SK-N-SH treated with all-trans-retinoic acid at 6 μM for 48 hours (cell line): ENCODE measurements at regions not wholly inside any gene's neighbourhood (a gene's known extent, or its start where the extent isn't known, plus 50 kb on each side); places are given as distances from the start of the nearest gene placed in this dataset.

ENCODE experiments used
- ATAC-seq: fragments of 200-7000 bp; cut with Tn5 transposase; 3 replicates; pipeline ENCODE4 v1.9.1; 2020; ENCODE audit warnings: mild to moderate bottlenecking, moderate library complexity
- ARNTL ChIP-seq: fragments of 450-650 bp; formaldehyde crosslinking; IDR thresholded peaks from 2 replicates; pipeline ENCODE4 v1.5.0; 2020; ENCODE audit warnings: low read depth, mild to moderate bottlenecking, moderate library complexity, borderline replicate concordance
- BACH2 ChIP-seq: fragments of 250-450 bp; sonication (Bioruptor Pico); IDR thresholded peaks from 2 replicates; pipeline ENCODE4 v1.9.0; 2021; ENCODE audit warnings: mild to moderate bottlenecking, borderline replicate concordance
- CREB5 ChIP-seq: fragments of 250-450 bp; sonication (Bioruptor Pico); IDR thresholded peaks from 2 replicates; pipeline ENCODE4 v1.5.1; 2020; ENCODE audit warnings: low read depth, mild to moderate bottlenecking, moderate library complexity
- CSDC2 ChIP-seq: fragments of 250-450 bp; sonication (Bioruptor Pico); IDR thresholded peaks from 2 replicates; pipeline ENCODE4 v1.5.0; 2020; ENCODE audit warnings: mild to moderate bottlenecking, moderate library complexity
- CSRNP3 ChIP-seq: fragments of 250-450 bp; sonication (Bioruptor Pico); IDR thresholded peaks from 2 replicates; pipeline ENCODE4 v1.5.1; 2021; ENCODE audit warnings: mild to moderate bottlenecking, moderate library complexity
- GLIS3 ChIP-seq: fragments of 250-450 bp; sonication (Bioruptor Pico); IDR thresholded peaks from 2 replicates; pipeline ENCODE4 v1.5.0; 2020; ENCODE audit warnings: mild to moderate bottlenecking, moderate library complexity
- ISL1 ChIP-seq: fragments of 250-450 bp; sonication (Bioruptor Pico); IDR thresholded peaks from 2 replicates; pipeline ENCODE4 v2.1.2; 2022; ENCODE audit warnings: mild to moderate bottlenecking, moderate library complexity
- PATZ1 ChIP-seq: fragments of 250-450 bp; sonication (Bioruptor Pico); IDR thresholded peaks from 2 replicates; pipeline ENCODE4 v1.8.0; 2020; ENCODE audit warnings: mild to moderate bottlenecking, moderate library complexity, borderline replicate concordance
- POU6F1 ChIP-seq: fragments of 250-450 bp; sonication (Bioruptor Pico); IDR thresholded peaks from 2 replicates; pipeline ENCODE4 v1.8.0; 2021; ENCODE audit warnings: low read depth, mild to moderate bottlenecking, moderate library complexity, borderline replicate concordance
- PPARA ChIP-seq: fragments of 250-450 bp; sonication (Bioruptor Pico); IDR thresholded peaks from 2 replicates; pipeline ENCODE4 v1.5.0; 2020; ENCODE audit warnings: mild to moderate bottlenecking, borderline replicate concordance
- RARB ChIP-seq: fragments of 250-450 bp; sonication (Bioruptor Pico); IDR thresholded peaks from 2 replicates; pipeline ENCODE4 v1.8.0; 2021; ENCODE audit warnings: mild to moderate bottlenecking, moderate library complexity
- SNAI2 ChIP-seq: fragments of 250-450 bp; sonication (Bioruptor Pico); IDR thresholded peaks from 2 replicates; pipeline ENCODE4 v1.5.0; 2020; ENCODE audit warnings: mild to moderate bottlenecking, moderate library complexity
- TCF4 ChIP-seq: fragments of 250-450 bp; sonication (Bioruptor Pico); IDR thresholded peaks from 2 replicates; pipeline ENCODE4 v1.8.0; 2021; ENCODE audit warnings: mild to moderate bottlenecking, moderate library complexity, borderline replicate concordance
- TOX ChIP-seq: fragments of 250-450 bp; sonication (Bioruptor Pico); IDR thresholded peaks from 2 replicates; pipeline ENCODE4 v1.8.0; 2021; ENCODE audit warnings: mild to moderate bottlenecking, moderate library complexity, borderline replicate concordance
- TSHZ2 ChIP-seq: fragments of 250-450 bp; sonication (Bioruptor Pico); IDR thresholded peaks from 2 replicates; pipeline ENCODE4 v1.5.0; 2020; ENCODE audit warnings: mild to moderate bottlenecking, moderate library complexity
- ZC3H10 ChIP-seq: fragments of 250-450 bp; sonication (Bioruptor Pico); IDR thresholded peaks from 2 replicates; pipeline ENCODE4 v1.5.1; 2021; ENCODE audit warnings: mild to moderate bottlenecking, moderate library complexity
- ZFP3 ChIP-seq: fragments of 250-450 bp; sonication (Bioruptor Pico); IDR thresholded peaks from 2 replicates; pipeline ENCODE4 v1.5.0; 2020; ENCODE audit warnings: mild to moderate bottlenecking, moderate library complexity
- ZFP30 ChIP-seq: fragments of 450-650 bp; formaldehyde crosslinking; IDR thresholded peaks from 2 replicates; pipeline ENCODE4 v1.5.0; 2022; ENCODE audit warnings: mild to moderate bottlenecking, moderate library complexity
- ZNF565 ChIP-seq: fragments of 450-650 bp; formaldehyde crosslinking; conservative IDR thresholded peaks from 2 replicates; pipeline ENCODE4 v1.5.0; 2020; ENCODE audit warnings: low read depth, mild to moderate bottlenecking, moderate library complexity
- ZNF70 ChIP-seq: fragments of 450-650 bp; formaldehyde crosslinking; IDR thresholded peaks from 2 replicates; pipeline ENCODE4 v1.5.0; 2020; ENCODE audit warnings: mild to moderate bottlenecking, moderate library complexity
- ZNF8 ChIP-seq: fragments of 450-650 bp; formaldehyde crosslinking; IDR thresholded peaks from 2 replicates; pipeline ENCODE4 v1.5.0; 2020; ENCODE audit warnings: mild to moderate bottlenecking, moderate library complexity

- ATAC-seq, result no peak
- TF ChIP-seq BACH2 (CRISPR knock-in tag) (no peak), ZNF8 (no peak), ZFP3 (CRISPR knock-in tag) (no peak), ZNF70 (CRISPR knock-in tag) (no peak), ZC3H10 (CRISPR knock-in tag) (no peak), RARB (CRISPR knock-in tag) (no peak), PPARA (CRISPR knock-in tag) (no peak)
Measured at GRCh38 chr11:69416143-69416515, 65.3 kb upstream of the LINC01488 start.

DNA sequence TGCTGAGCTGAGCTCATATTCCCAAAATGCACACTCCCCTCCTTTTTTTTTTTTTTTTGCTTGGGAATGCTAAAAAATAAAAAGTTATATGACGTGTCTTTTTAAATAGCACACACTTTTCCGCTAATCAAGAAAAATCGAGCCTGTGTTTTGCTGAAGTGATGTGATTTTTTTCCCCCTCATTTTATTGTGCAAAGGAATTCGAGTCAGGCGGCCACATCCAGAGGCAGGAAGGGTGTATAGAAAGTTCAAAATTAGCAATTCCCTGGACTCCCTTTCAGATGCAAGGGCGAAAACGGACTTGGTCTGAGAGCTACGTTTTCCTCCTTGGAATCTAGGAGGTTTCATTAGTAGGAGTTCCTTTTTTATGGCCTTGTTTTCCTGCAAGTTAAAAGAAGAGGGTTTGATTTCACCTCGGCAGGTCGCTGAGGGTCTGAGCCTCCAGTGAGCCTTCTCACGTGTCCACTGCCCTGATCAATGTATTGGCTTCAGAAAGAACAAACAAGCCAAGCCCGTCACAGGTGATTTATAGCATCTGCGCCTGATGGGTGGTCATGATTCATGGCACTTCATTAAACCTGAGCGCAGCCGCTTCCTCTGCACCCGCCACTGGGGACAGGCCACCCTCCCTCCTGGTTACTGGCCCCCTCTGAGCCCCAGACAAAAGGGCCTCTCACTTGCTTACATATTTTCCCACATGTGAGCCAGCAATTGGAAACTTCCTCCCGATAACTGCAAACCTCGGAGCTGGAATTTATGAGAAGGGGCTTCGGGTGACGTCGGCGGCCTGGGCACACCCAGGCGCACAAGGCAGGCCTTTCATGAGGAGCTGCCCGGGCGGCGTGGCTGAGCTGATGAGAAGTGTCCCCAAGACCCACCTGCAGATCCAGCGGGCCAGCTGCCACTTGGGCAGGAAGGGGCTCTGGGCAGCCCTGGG lies 64.4 kb upstream of the LINC01488 start:
- no peak for ATAC-seq
- TF ChIP-seq ZFP30 (CRISPR knock-in tag), result no peak
- TF ChIP-seq ZNF70 (CRISPR knock-in tag), result no peak

- no peak for TF ChIP-seq SNAI2
- no peak for TF ChIP-seq PATZ1 (CRISPR knock-in tag)
- no peak for TF ChIP-seq TCF4
- TF ChIP-seq ARNTL, result no peak
- TF ChIP-seq PPARA (CRISPR knock-in tag), result no peak
- TF ChIP-seq ZNF8, result no peak
- no peak for TF ChIP-seq ISL1 (CRISPR knock-in tag)
- no peak for TF ChIP-seq CSDC2 (CRISPR knock-in tag)
- TF ChIP-seq GLIS3, result no peak
- no peak for TF ChIP-seq ZFP3 (CRISPR knock-in tag)
- TF ChIP-seq ZNF565 (CRISPR knock-in tag), result no peak
- no peak for TF ChIP-seq BACH2 (CRISPR knock-in tag)
- no peak for TF ChIP-seq ZNF70 (CRISPR knock-in tag)
- no peak for TF ChIP-seq TSHZ2 (CRISPR knock-in tag)
- no peak for TF ChIP-seq CSRNP3 (CRISPR knock-in tag)
- no peak for TF ChIP-seq ZFP30 (CRISPR knock-in tag)
- TF ChIP-seq CREB5, result no peak
- no peak for ATAC-seq
Measured at GRCh38 chr11:69417699-69418085, 63.8 kb upstream of the LINC01488 start.

GRCh38 chr11:69418576-69419296 lies 62.7 kb upstream of the LINC01488 start:
- no peak for TF ChIP-seq ZNF8
- no peak for TF ChIP-seq CSDC2 (CRISPR knock-in tag)
- no peak for TF ChIP-seq GLIS3
- TF ChIP-seq CSRNP3 (CRISPR knock-in tag), result no peak
- no peak for TF ChIP-seq PATZ1 (CRISPR knock-in tag)
- TF ChIP-seq RARB (CRISPR knock-in tag), result no peak
- TF ChIP-seq TOX (CRISPR knock-in tag), result no peak
- no peak for TF ChIP-seq POU6F1 (CRISPR knock-in tag)
- ATAC-seq, result no peak
